IPS-20b (cell line): ENCODE measurements at regions not wholly inside any gene's neighbourhood (a gene's known extent, or its start where the extent isn't known, plus 50 kb on each side); places are given as distances from the start of the nearest gene placed in this dataset.

Source experiments
- H3K27ac ChIP-seq: one replicate; pipeline ENCODE4 v1.5.1; 2013; ENCODE audit warnings: low read length
- H3K27me3 ChIP-seq: 2 replicates; pipeline ENCODE4 v1.6.1; 2013; ENCODE audit warnings: mild to moderate bottlenecking, low read length, inconsistent platforms; ENCODE audit not compliant: insufficient read depth
- H3K36me3 ChIP-seq: 2 replicates; pipeline ENCODE4 v1.6.1; 2013; ENCODE audit warnings: low read depth, mild to moderate bottlenecking, inconsistent platforms, low read length, moderate library complexity; ENCODE audit not compliant: insufficient read depth
- H3K4me1 ChIP-seq: 2 replicates; pipeline ENCODE4 v1.6.1; 2013; ENCODE audit warnings: mild to moderate bottlenecking, control low read depth, inconsistent platforms, low read length, moderate library complexity; ENCODE audit not compliant: insufficient read depth
- H3K4me3 ChIP-seq: 2 replicates; pipeline ENCODE4 v1.5.1; 2013; ENCODE audit warnings: mild to moderate bottlenecking, low read length, inconsistent platforms
- H3K9ac ChIP-seq: 2 replicates; pipeline ENCODE4 v1.6.1; 2013; ENCODE audit warnings: low read depth, mild to moderate bottlenecking, inconsistent platforms, low read length, moderate library complexity
- H3K9me3 ChIP-seq: 2 replicates; pipeline ENCODE4 v1.6.1; 2013; ENCODE audit warnings: mild to moderate bottlenecking, low read depth, low read length, inconsistent platforms; ENCODE audit not compliant: insufficient read depth

DNA sequence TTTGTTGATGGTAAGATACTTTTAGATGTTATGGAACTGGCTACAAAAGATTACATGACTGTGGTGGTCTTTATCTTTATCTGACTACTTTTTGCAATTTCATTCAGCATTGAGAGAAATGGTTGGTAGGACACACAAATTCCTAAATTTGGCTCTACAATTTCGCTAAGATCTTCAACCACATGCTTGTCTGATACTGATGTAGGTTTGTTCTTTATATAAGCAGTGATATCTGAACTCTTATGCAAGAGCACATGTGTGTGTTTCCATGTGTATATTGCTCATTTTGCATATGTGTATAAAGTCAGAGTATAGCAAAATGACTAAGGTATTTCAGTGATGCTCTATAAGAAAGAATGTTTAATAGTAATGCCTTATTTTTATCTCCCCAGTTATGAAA is 501.5 kb downstream of the ARL4A start:
- H3K9me3 ChIP-seq = no peaks in the 10 kb centered on the region
- H3K27me3 ChIP-seq = no peaks in the 10 kb centered on the region
- no peaks in the 10 kb centered on the region for H3K36me3 ChIP-seq
- no peak overlapping the region for H3K9ac ChIP-seq
- H3K4me1 ChIP-seq = no peaks in the 10 kb centered on the region
- no peak overlapping the region for H3K4me3 ChIP-seq
- no peak overlapping the region for H3K27ac ChIP-seq

DNA sequence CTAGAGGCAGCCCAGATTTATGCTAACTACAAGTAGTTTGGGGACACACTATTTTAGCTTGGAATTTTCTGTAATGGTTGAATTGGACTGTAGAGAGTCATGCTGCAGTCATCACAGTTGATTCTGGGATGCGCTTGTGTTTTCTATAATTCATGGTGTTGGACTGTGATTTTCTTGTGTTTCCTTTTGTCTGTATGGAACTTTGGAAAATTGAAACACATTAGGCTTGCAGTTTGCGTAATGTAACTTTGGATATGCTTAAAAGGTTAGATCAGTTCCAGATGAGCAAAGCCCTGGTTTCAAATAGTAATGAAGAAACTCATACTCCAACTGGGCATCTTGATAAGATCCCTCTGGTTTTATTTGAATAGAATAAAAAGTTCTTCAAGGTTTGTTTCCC is 502.2 kb downstream of the ARL4A start:
- H3K4me3 ChIP-seq = no peak overlapping the region
- no peaks in the 10 kb centered on the region for H3K9me3 ChIP-seq
- no peaks in the 10 kb centered on the region for H3K4me1 ChIP-seq
- H3K27me3 ChIP-seq = no peaks in the 10 kb centered on the region
- no peak overlapping the region for H3K27ac ChIP-seq
- no peaks in the 10 kb centered on the region for H3K36me3 ChIP-seq
- H3K9ac ChIP-seq = no peak overlapping the region

DNA sequence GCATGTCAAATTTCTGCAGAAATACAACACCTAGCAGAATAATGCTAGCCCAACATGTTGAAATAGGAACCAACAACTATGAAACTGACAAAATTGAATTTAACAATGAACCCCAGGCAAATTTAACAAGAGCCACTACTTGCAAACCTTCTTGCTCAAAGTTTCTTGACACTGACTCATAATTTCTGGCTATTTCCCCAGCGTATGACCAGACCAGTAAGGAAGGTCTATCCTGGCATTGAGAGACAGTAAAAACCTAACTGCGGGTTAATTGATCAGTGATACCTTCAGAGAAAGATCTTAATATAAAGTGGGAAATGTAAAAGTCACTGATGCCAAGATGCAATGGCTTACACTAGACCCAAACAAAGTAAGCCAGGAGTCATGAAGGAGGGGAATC is 510.1 kb downstream of the ARL4A start:
- H3K27me3 ChIP-seq = no peaks in the 10 kb centered on the region
- H3K9me3 ChIP-seq = no peaks in the 10 kb centered on the region
- H3K36me3 ChIP-seq = no peaks in the 10 kb centered on the region
- H3K9ac ChIP-seq = no peak overlapping the region
- H3K4me3 ChIP-seq = no peak overlapping the region
- no peak overlapping the region for H3K27ac ChIP-seq
- no peaks in the 10 kb centered on the region for H3K4me1 ChIP-seq

- no peaks in the 10 kb centered on the region for H3K9me3 ChIP-seq
- no peaks in the 10 kb centered on the region for H3K27me3 ChIP-seq
- no peaks in the 10 kb centered on the region for H3K36me3 ChIP-seq
- H3K27ac ChIP-seq = no peak overlapping the region
- H3K4me3 ChIP-seq = no peak overlapping the region
- no peaks in the 10 kb centered on the region for H3K4me1 ChIP-seq
- no peak overlapping the region for H3K9ac ChIP-seq
Observed at GRCh38 chr7:13198036-13198435, 510.6 kb downstream of the ARL4A start.

- H3K36me3 ChIP-seq = no peaks in the 10 kb centered on the region
- no peaks in the 10 kb centered on the region for H3K4me1 ChIP-seq
- no peak overlapping the region for H3K27ac ChIP-seq
- H3K9ac ChIP-seq = no peak overlapping the region
- H3K4me3 ChIP-seq = no peak overlapping the region
- no peaks in the 10 kb centered on the region for H3K9me3 ChIP-seq
- no peaks in the 10 kb centered on the region for H3K27me3 ChIP-seq
Observed at GRCh38 chr7:13198727-13199126, 511.3 kb downstream of the ARL4A start.

GRCh38 chr7:13201628-13202027 is 514.2 kb downstream of the ARL4A start:
- Histone ChIP-seq H3K36me3 (no peaks in the 10 kb centered on the region), H3K9me3 (no peaks in the 10 kb centered on the region), H3K4me1 (no peaks in the 10 kb centered on the region), H3K27me3 (no peaks in the 10 kb centered on the region), H3K9ac (no peak overlapping the region), H3K27ac (no peak overlapping the region), H3K4me3 (no peak overlapping the region)

GRCh38 chr7:13217768-13218167 is 530.3 kb downstream of the ARL4A start:
- Histone ChIP-seq H3K4me3 (no peak overlapping the region), H3K9ac (no peak overlapping the region), H3K27ac (no peak overlapping the region), H3K9me3 (no peaks in the 10 kb centered on the region), H3K27me3 (no peaks in the 10 kb centered on the region), H3K36me3 (no peaks in the 10 kb centered on the region), H3K4me1 (no peaks in the 10 kb centered on the region)

DNA sequence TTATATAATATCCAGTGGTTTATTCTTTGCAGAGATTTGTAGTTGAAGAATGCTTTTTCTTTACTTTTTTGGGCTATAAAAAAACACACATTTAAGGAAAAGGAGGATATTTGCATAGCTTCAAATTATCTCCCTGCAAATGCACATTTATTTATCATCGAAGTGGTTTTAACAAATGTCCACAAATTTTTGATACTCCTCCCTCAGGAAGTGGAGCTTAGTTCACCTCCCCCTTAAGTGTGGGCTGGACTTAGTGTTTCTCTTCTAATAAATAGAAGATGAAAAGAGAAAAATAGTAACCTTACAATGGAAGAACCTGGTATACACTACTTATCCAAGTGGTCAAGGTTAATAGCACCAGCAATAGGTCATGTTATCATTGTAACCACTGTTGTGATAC is 537.6 kb downstream of the ARL4A start:
- no peak overlapping the region for H3K27ac ChIP-seq
- no peaks in the 10 kb centered on the region for H3K27me3 ChIP-seq
- no peak overlapping the region for H3K4me3 ChIP-seq
- no peaks in the 10 kb centered on the region for H3K36me3 ChIP-seq
- no peak overlapping the region for H3K9ac ChIP-seq
- H3K9me3 ChIP-seq = no peaks in the 10 kb centered on the region
- no peaks in the 10 kb centered on the region for H3K4me1 ChIP-seq

- no peak overlapping the region for H3K9ac ChIP-seq
- no peaks in the 10 kb centered on the region for H3K9me3 ChIP-seq
- no peaks in the 10 kb centered on the region for H3K36me3 ChIP-seq
- H3K4me3 ChIP-seq = no peak overlapping the region
- H3K27me3 ChIP-seq = no peaks in the 10 kb centered on the region
- no peak overlapping the region for H3K27ac ChIP-seq
- H3K4me1 ChIP-seq = no peaks in the 10 kb centered on the region
Observed at GRCh38 chr7:13226385-13226784, 539.0 kb downstream of the ARL4A start.

DNA sequence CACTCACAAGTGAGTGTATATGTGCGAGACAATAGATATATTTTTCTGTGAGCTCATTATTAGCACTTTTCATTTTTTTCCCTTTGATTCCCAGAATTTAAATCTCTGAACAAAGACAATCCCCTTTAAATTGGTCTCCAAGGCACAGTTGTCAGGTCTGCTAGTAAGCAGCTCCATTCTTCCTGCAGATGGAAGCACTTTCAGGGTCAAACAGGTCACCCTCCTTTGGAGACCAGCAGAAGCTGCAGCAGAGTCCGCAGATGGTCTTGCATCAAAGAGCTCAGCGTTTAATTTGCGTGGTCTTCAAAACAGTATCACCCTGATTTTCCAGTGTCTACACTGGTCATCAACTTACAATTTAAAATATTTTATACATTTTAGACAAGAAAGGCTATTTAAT is 543.8 kb downstream of the ARL4A start:
- Histone ChIP-seq H3K27me3 (no peaks in the 10 kb centered on the region), H3K4me1 (no peaks in the 10 kb centered on the region), H3K27ac (no peak overlapping the region), H3K4me3 (no peak overlapping the region), H3K9ac (no peak overlapping the region), H3K36me3 (no peaks in the 10 kb centered on the region), H3K9me3 (no peaks in the 10 kb centered on the region)

DNA sequence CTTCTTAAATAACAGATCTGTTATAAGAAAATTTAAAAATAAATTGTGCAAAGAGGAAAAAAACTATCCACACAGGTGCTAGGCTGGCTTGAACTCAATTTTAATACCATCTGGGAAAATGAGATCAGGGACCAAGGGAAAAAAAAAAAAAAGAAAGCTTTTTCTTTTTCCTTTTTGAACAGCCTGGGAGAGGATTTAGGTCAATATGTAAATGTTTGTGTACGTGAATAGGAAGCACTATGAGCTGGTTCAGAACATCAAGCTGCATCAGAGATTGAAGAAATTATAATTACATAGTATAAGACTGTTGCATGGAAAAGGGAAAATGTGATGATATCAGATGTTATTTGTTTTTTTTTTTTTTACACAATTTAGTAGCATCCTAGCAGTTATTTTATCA is 548.0 kb downstream of the ARL4A start:
- H3K9me3 ChIP-seq = no peaks in the 10 kb centered on the region
- H3K27ac ChIP-seq = no peak overlapping the region
- no peak overlapping the region for H3K9ac ChIP-seq
- peaks cover under 1% of the 10 kb centered on the region; the same call in 1 of the 2 replicates for H3K4me1 ChIP-seq
- H3K36me3 ChIP-seq = no peaks in the 10 kb centered on the region
- no peaks in the 10 kb centered on the region for H3K27me3 ChIP-seq
- no peak overlapping the region for H3K4me3 ChIP-seq

DNA sequence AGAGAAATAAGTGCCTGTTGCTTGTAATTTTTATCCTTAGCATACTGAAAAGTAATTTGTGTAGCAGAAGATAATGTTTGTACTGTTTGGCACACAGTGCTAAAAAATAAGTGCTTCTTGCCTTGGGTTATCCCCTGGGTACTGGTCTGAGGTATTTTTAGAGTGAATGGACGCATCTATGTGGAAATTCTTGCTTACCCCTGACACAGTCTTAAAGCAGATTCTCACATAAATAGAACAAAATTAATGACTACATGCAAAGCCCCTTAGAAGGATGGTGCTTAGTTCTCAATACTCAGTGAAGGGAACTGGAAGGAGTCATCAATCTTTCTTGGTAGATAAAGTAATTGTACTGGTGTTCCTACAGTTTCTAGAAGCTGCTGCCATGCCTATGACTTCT is 548.6 kb downstream of the ARL4A start:
- no peak overlapping the region for H3K27ac ChIP-seq
- no peak overlapping the region for H3K4me3 ChIP-seq
- no peak overlapping the region for H3K9ac ChIP-seq
- peaks cover 4% of the 10 kb centered on the region; the same call in 1 of the 2 replicates for H3K4me1 ChIP-seq
- H3K27me3 ChIP-seq = no peaks in the 10 kb centered on the region
- no peaks in the 10 kb centered on the region for H3K36me3 ChIP-seq
- no peaks in the 10 kb centered on the region for H3K9me3 ChIP-seq

DNA sequence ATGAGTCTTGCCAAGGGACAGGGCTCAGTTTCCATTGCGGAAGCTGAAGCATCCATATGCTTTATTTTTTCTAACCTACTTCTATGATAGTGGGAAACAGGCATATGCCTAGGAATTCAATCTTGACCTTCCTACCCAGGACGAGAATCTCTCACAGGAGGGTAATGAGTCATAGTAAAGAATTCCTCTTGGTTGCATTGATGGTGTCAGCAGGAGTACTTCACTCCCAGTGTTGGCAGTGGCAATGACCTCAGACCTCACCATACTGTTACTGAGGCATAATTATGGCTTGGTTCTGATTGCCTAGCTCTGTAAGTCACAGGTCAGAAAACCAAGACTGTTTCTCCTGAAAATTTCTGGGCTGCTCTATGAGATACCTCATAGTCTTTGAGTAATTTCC is 552.9 kb downstream of the ARL4A start:
- no peak overlapping the region for H3K27ac ChIP-seq

More for the DNA sequence above, 552.9 kb downstream of the ARL4A start:
- Histone ChIP-seq H3K27me3 (no peaks in the 10 kb centered on the region), H3K9ac (no peak overlapping the region), H3K4me1 (peaks cover 4% of the 10 kb centered on the region; the same call in 1 of the 2 replicates), H3K36me3 (no peaks in the 10 kb centered on the region), H3K9me3 (no peaks in the 10 kb centered on the region), H3K4me3 (no peak overlapping the region)
